22Rv1 (cell line): ENCODE measurements at regions not wholly inside any gene's neighbourhood (a gene's known extent, or its start where the extent isn't known, plus 50 kb on each side); places are given as distances from the start of the nearest gene placed in this dataset.

Experiments used
- CTCF ChIP-seq: fragments of 450-650 bp; IDR thresholded peaks from 2 replicates; pipeline ENCODE4 v1.5.1; 2017; ENCODE audit warnings: mild to moderate bottlenecking
- ZFX ChIP-seq: fragments of 450-650 bp; IDR thresholded peaks from 2 replicates; pipeline ENCODE4 v1.6.1; 2017; ENCODE audit warnings: antibody characterized with exemption, borderline replicate concordance

- TF ChIP-seq CTCF = no peak
- no peak for TF ChIP-seq ZFX
Measured at GRCh38 chr10:121065330-121065729, 214.2 kb downstream of the WDR11 start.
